Peyer's patch (tissue), 4 donors: ENCODE measurements at regions not wholly inside any gene's neighbourhood (a gene's known extent, or its start where the extent isn't known, plus 50 kb on each side); places are given as distances from the start of the nearest gene placed in this dataset.

Source experiments
- DNase-seq, 3 donors: peaks; one replicate each; pipeline ENCODE4 v3.0.0-alpha.2; 2017 to 2019
- H3K27ac ChIP-seq, 4 donors: fragments of 200-600 bp; sonication (generic); one replicate each; pipeline ENCODE4 v1.5.1; 2016 to 2019
- H3K27me3 ChIP-seq, 2 donors: fragments of 200-600 bp; sonication (generic); one replicate each; pipeline ENCODE4 v1.5.1; 2019
- H3K36me3 ChIP-seq, 3 donors: fragments of 200-600 bp; sonication (generic); one replicate each; pipeline ENCODE4 v1.5.1; 2016 to 2019
- H3K4me1 ChIP-seq, 4 donors: fragments of 200-600 bp; sonication (generic); one replicate each; pipeline ENCODE4 v1.5.1; 2016 to 2019
- H3K4me3 ChIP-seq, 4 donors: fragments of 200-600 bp; sonication (generic); 1 replicate in 3 of 4; 2 replicates in 1 of 4; pipeline ENCODE4 v1.5.1; 2016 to 2019; ENCODE audit warnings: mild to moderate bottlenecking in 1 of 4
- H3K9me3 ChIP-seq, 4 donors: fragments of 200-600 bp; sonication (generic); one replicate each; pipeline ENCODE4 v1.5.1; 2016 to 2019; ENCODE audit warnings: mild to moderate bottlenecking in 1 of 4
- POLR2A ChIP-seq, 2 donors: fragments of 450-650 bp; IDR thresholded peaks; one replicate each; pipeline ENCODE4 v1.5.1; 2017; ENCODE audit warnings: antibody characterized with exemption in 2 of 2, mild to moderate bottlenecking in 2 of 2, moderate library complexity in 2 of 2
- TF ChIP-seq, protein P1 (sequence below), 6 experiments: fragments of 450-650 bp in 4 of 6; fragments of 200-600 bp in 2 of 6; sonication (generic) in 1 of 6; IDR thresholded peaks; one replicate each; pipeline ENCODE4 v1.5.1; 2017 to 2019; ENCODE audit warnings: antibody characterized with exemption in 6 of 6, mild to moderate bottlenecking in 3 of 6, moderate library complexity in 1 of 6

DNA sequence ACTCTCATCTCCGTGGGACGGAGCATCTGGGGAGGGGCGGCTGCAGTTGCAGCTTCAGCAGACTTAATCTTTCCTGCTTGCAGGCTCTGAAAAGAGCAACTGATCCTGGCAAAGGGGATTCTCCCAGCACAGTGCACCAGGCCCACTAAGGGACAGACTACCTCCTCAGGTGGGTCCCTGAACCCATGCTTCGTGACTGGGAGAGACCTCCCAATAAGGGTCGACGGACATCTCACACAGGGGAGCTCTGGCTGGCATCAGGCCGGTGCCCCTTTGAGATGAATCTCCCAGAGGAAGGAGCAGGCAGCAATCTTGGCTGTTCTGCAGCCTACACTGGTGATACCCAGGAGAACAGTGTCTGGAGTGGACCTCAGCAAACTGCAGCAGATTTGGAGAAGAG is 303.3 kb upstream of the FGF16 start:
- no peaks in the 10 kb centered on the region for H3K4me1 ChIP-seq
- no peaks in the 10 kb centered on the region for H3K36me3 ChIP-seq
- no peak overlapping the region for H3K27ac ChIP-seq
- no peak for TF ChIP-seq POLR2A (IDR thresholded peaks at IDR 0.05)
- TF ChIP-seq, protein P1, sequence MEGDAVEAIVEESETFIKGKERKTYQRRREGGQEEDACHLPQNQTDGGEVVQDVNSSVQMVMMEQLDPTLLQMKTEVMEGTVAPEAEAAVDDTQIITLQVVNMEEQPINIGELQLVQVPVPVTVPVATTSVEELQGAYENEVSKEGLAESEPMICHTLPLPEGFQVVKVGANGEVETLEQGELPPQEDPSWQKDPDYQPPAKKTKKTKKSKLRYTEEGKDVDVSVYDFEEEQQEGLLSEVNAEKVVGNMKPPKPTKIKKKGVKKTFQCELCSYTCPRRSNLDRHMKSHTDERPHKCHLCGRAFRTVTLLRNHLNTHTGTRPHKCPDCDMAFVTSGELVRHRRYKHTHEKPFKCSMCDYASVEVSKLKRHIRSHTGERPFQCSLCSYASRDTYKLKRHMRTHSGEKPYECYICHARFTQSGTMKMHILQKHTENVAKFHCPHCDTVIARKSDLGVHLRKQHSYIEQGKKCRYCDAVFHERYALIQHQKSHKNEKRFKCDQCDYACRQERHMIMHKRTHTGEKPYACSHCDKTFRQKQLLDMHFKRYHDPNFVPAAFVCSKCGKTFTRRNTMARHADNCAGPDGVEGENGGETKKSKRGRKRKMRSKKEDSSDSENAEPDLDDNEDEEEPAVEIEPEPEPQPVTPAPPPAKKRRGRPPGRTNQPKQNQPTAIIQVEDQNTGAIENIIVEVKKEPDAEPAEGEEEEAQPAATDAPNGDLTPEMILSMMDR (IDR thresholded peaks at IDR 0.05): no peak
- H3K27me3 ChIP-seq: no peaks in the 10 kb centered on the region
- no peak overlapping the region for H3K4me3 ChIP-seq
- DNase-seq: no peak
- no peaks in the 10 kb centered on the region for H3K9me3 ChIP-seq

DNA sequence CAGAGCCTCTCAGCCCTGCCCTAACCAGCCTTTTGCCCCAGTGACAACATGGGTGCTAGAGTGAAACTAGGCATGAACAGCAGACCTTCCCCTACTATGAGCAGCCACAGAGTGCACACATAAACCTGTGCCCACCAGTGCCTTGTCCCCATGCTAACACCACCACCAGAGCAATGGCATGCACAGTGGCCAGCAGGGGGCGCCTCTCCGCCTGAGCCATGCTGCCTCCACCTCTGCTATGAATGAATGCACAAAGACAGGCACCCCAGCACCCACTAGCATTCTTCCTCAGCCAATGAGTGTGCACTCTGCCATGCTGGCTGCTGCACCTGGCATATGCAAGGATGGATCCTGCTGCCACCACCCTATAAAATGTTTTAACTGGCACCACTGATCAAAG is 286.9 kb upstream of the FGF16 start:
- no peaks in the 10 kb centered on the region for H3K36me3 ChIP-seq
- no peaks in the 10 kb centered on the region for H3K4me1 ChIP-seq
- no peak for TF ChIP-seq POLR2A (IDR thresholded peaks at IDR 0.05)
- TF ChIP-seq, protein P1 (IDR thresholded peaks at IDR 0.05): peak in 1 of 6 experiments; percentile 14
- no peaks in the 10 kb centered on the region for H3K9me3 ChIP-seq
- H3K4me3 ChIP-seq: no peak overlapping the region
- no peaks in the 10 kb centered on the region for H3K27me3 ChIP-seq
- H3K27ac ChIP-seq: no peak overlapping the region
- DNase-seq: no peak

DNA sequence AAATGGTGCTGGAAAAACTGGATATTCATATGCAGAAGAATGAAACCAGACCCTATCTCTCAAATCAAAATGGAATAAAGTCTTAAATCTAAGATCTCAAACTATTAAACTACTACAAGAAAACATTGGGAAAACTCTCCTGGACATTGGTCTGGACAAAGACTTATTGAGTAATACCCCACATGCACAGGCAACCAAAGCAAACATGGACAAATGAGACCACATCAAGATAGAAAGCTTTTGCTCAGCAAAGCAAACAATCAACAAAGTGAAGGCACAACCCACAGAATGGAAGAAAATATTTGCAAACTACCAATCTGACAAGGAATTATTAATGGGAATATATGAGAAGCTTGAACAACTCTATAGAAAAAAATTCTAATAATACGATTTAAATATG is 284.4 kb upstream of the FGF16 start:
- H3K4me3 ChIP-seq: no peak overlapping the region
- no peak for DNase-seq
- H3K4me1 ChIP-seq: no peaks in the 10 kb centered on the region
- no peaks in the 10 kb centered on the region for H3K27me3 ChIP-seq
- H3K27ac ChIP-seq: no peak overlapping the region
- no peak for TF ChIP-seq POLR2A (IDR thresholded peaks at IDR 0.05)
- TF ChIP-seq, protein P1 (IDR thresholded peaks at IDR 0.05): no peak
- H3K9me3 ChIP-seq: no peaks in the 10 kb centered on the region
- H3K36me3 ChIP-seq: no peaks in the 10 kb centered on the region

DNA sequence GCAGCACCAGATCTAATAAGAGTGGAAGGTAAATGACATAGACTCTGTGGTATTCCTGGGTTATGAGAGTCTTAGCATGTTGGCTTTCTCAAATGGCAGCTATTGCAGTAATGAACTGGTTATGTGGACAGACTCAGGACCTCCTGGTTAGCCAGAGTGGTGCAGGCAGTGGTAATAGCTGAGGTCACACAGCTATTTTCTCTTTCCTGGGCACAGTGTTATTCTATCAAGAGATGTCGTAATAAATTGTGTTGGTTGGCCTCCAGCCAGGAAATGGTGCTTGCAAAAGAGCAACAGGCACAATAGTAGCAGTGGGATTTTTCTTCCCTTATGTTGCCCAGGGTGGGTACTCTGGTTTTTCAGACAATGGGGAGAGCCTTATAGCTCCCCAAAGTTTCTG is 279.2 kb upstream of the FGF16 start:
- TF ChIP-seq, protein P1 (IDR thresholded peaks at IDR 0.05): no peak
- no peak for TF ChIP-seq POLR2A (IDR thresholded peaks at IDR 0.05)
- DNase-seq: no peak
- H3K4me1 ChIP-seq: no peaks in the 10 kb centered on the region
- no peaks in the 10 kb centered on the region for H3K9me3 ChIP-seq
- H3K4me3 ChIP-seq: no peak overlapping the region
- H3K36me3 ChIP-seq: no peaks in the 10 kb centered on the region
- H3K27me3 ChIP-seq: no peaks in the 10 kb centered on the region
- no peak overlapping the region for H3K27ac ChIP-seq

DNA sequence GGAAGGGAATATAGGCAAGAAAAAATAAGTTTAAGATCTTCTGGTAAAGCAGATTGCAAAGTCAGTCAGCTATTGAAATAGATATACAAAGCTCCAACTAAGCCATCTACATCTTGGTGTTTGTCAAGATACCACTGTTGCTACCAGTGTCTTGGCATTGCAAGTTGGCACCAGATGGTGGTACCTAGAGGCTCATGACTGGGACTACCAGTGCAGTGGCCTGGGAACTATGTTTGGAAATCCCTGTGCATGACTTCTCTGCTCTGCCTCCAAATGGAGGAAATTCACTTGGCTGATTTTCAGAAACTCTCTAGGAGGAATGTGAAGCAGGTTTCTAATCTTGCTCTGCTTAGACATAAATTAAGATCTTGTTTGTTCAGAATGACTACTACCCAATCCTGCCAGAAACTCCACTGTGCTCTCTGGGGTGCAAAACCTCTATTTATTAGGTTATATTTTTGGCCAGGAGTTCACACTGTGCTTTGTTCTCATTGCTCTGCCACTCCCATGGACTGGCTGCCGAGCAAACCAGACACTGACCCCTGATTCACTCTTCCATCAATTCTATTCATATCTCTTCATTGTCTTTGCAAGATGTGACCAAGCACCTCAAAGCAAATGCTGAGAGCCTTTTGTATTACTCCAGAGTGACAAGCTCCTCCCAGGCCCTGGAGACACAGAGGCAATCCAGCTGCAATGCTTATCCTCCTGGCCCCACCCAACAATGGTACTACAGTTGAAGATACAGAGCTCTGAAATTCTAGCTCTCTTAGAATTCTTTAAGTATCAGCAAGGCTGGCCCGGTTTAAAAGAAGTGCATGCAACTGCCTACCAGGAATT is 272.3 kb upstream of the FGF16 start:
- no peak overlapping the region for H3K4me3 ChIP-seq
- TF ChIP-seq, protein P1 (IDR thresholded peaks at IDR 0.05): no peak
- no peak for TF ChIP-seq POLR2A (IDR thresholded peaks at IDR 0.05)
- no peaks in the 10 kb centered on the region for H3K9me3 ChIP-seq
- H3K27ac ChIP-seq: no peak overlapping the region
- H3K36me3 ChIP-seq: no peaks in the 10 kb centered on the region
- DNase-seq: no peak
- no peaks in the 10 kb centered on the region for H3K4me1 ChIP-seq
- no peaks in the 10 kb centered on the region for H3K27me3 ChIP-seq
